AG09319 (cell line): ENCODE measurements at regions not wholly inside any gene's neighbourhood (a gene's known extent, or its start where the extent isn't known, plus 50 kb on each side); places are given as distances from the start of the nearest gene placed in this dataset.

ENCODE experiments used
- DNase-seq: peaks from one replicate; pipeline ENCODE4 v3.0.0-alpha.2; 2010; ENCODE audit warnings: low read depth; ENCODE audit errors: extremely low read depth
- CTCF ChIP-seq: IDR thresholded peaks from 2 replicates; pipeline ENCODE4 v1.5.1; 2011; ENCODE audit warnings: low read depth, mild to moderate bottlenecking, inconsistent platforms, low read length, moderate library complexity

GRCh38 chr10:10432296-10433035, 585.2 kb upstream of the CELF2 start:
- DNase-seq, result no peak
- TF ChIP-seq CTCF, result no peak

DNA sequence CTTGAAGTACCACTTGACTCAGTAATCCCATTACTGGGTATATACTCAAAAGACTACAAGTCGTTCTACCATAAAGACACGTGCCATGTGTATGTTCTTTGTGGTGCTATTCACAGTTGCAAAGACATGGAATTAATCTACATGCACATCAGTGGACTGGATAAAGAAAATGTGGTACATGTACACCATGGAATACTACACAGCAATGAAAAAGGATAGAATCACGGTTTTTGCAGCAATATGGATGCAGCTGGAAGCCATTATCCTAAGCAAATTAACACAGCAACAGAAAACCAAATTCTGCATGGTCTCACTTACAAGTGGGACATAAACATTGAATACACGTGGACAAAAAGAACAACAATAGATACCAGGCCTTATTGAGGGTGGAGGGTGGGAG, 583.4 kb upstream of the CELF2 start:
- DNase-seq, result no peak
- TF ChIP-seq CTCF, result no peak

DNA sequence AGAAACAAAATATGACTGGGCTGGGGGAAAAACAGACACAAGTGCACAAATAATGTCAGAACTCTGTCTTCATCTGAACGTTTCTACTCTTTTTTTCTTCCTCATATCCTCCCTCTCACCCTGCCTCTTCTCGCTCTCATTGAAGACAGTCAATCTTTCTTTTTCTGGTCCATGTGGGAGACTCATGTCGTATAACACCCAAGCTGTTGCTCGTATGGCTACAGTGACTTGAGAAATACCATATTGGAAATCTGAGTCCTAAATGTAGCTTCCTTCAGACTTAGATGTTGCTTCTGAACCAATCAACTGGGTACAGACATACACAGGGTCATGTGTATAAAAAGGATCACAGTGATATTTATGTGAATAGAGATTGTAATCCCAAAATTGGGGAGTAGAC, 579.8 kb upstream of the CELF2 start:
- DNase-seq, result no peak
- TF ChIP-seq CTCF, result no peak

DNA sequence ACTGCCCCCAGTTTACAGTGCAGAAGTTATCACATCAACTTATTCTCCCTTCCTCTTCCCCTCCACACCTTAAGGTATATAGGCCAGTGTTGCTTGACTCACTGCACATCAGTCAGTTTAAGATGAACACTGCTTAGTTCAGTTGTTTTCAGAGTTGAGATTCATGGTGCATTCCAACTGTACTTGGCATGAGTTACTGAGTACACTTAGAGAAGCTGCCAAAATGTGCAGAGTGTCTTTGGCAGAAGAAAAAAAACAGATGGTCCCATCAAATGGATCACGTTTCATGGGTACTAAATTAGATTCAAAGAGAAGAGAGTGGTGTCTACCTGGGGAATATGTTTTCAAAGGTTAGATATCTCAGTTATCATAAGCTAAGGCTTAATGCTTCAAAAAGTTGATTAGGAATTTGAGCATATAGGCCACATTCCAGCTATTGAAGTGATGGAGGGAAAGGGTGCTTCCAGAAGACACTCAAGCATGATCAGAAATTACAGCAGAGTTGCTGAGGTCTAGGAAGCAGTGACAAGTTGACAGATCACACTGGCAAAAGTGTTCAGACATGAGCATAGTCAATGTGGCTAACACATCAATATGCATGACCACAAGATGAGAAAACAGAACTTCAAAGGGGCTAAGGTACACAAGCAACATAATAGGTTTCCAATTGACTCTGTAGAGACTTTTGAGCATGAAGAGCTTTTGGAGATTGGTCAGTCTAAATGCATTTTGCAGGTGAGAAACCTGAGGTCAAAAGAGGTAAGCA, 579.2 kb upstream of the CELF2 start:
- DNase-seq, result no peak
- TF ChIP-seq CTCF, result no peak

DNA sequence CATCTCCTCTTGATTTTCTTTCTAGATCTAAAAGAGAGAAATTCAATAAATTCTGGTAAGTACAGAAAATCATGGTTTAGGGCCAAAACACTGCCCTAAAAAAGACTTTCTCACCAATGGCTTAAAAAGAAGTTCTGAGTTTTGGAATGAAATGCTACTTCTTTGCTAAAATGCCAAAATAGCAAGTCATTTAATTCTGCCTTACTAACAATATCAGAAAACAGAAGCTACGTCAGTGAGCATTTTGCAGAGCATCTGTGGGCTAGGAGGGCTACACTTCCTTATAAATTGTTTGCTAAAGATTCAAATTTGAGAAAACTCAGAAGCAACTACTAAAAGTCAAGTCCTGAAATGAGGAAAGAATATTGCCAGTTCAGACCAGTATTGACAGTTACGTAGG, 560.8 kb upstream of the CELF2 start:
- no peak for TF ChIP-seq CTCF
- DNase-seq, result no peak

DNA sequence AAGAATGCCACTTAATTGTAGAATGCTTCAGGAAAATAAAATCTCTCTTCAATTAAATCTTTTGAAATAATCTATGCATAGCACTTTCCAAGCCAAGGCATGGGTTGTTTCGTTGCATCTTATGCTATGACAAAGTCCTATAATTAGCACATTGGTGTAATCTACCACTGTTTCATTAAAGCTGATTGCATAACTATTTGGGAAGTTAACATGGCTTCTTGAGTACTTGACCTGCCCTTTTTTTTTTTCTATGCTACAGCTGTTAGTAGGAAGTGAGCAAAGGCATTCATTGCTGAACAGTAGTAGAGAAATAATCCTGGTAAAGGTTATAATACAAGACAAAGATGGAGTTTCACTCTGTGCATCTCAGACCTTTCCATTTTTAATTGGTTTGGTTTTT, 557.2 kb upstream of the CELF2 start:
- no peak for DNase-seq

More for the DNA sequence above, 557.2 kb upstream of the CELF2 start:
- TF ChIP-seq CTCF, result no peak
